ENCODE measurements at regions not wholly inside any gene's neighbourhood (a gene's known extent, or its start where the extent isn't known, plus 50 kb on each side); places are given as distances from the start of the nearest gene placed in this dataset.

- no peak for TF ChIP-seq CTCF (IDR thresholded peaks at IDR 0.05; ENCODE audit: extremely low read depth, missing control alignments)
These were observed 66.1 kb upstream of the ABLIM1 start for GRCh38 chr10:114723991-114724715.

GRCh38 chr10:114724716-114725106, 66.6 kb upstream of the ABLIM1 start:
- no peak for TF ChIP-seq CTCF (IDR thresholded peaks at IDR 0.05; ENCODE audit: extremely low read depth, missing control alignments)
- DNase-seq (ENCODE audit: low spot score): no peak

More at GRCh38 chr10:114723991-114724715, 66.1 kb upstream of the ABLIM1 start:
- DNase-seq (ENCODE audit: low spot score): no peak

GRCh38 chr10:114726820-114727271, 68.8 kb upstream of the ABLIM1 start:
- no peak for TF ChIP-seq CTCF (IDR thresholded peaks at IDR 0.05; ENCODE audit: extremely low read depth, missing control alignments)
- DNase-seq (ENCODE audit: low spot score): no peak

- TF ChIP-seq CTCF (IDR thresholded peaks at IDR 0.05; ENCODE audit: extremely low read depth, missing control alignments): no peak
- no peak for DNase-seq (ENCODE audit: low spot score)
These were observed 70.2 kb upstream of the ABLIM1 start for GRCh38 chr10:114728325-114728724.

- DNase-seq (ENCODE audit: low spot score): no peak
- no peak for TF ChIP-seq CTCF (IDR thresholded peaks at IDR 0.05; ENCODE audit: extremely low read depth, missing control alignments)
These were observed 71.1 kb upstream of the ABLIM1 start for GRCh38 chr10:114729103-114729659.

DNA sequence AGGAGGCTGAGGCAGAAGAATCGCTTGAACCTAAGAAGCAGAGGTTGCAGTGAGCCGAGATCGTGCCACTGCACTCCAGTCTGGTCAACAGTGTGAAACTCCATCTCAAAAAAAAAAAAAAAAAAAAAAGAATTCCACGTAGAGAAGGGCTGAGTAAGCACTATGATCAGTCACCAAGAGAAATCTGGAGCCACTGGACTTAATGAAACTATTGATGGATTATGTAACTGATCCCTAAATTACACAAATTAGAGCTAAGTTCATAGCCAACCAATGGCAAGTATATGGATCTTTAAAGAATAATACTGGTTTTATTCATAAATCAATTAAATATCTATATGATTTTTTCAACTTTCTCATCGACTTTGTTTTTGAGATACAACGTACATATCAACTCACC, 72.2 kb upstream of the ABLIM1 start:
- no peak for DNase-seq (ENCODE audit: low spot score)
- no peak for TF ChIP-seq CTCF (IDR thresholded peaks at IDR 0.05; ENCODE audit: extremely low read depth, missing control alignments)

- DNase-seq (ENCODE audit: low spot score): no peak
- no peak for TF ChIP-seq CTCF (IDR thresholded peaks at IDR 0.05; ENCODE audit: extremely low read depth, missing control alignments)
These were observed 74.9 kb upstream of the ABLIM1 start for GRCh38 chr10:114732931-114733330.

All from GM20000 (cell line).